ENCODE measurements at regions not wholly inside any gene's neighbourhood (a gene's known extent, or its start where the extent isn't known, plus 50 kb on each side); places are given as distances from the start of the nearest gene placed in this dataset.
A peak's percentile ranks its signal among the peaks of the same experiment; 100 is the strongest.

DNA sequence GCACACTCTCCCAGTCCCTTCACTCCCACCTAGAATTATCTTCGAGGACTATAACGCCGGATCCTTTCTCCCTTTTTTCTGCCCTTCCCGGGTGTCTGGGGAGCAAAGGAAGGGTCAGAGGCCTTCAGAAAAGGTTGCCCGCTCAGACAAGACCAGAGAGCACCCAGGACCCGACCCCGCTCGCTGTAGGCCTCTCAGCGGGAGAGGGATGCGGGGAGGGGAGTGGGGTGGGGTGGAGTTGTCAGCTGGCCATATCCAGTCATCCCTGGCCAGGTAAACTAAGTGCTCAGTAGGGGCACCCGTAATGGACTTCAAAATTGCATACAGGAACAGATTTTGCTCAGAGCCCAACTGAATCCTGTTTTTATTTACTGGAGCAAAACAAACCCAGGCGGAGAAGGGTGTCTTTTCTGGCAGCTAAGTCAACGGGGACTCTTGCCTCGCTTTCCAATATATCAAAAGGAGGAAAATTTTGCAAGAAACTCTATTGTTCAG lies 65.0 kb downstream of the NOL4 start:
- in situ Hi-C loops (cut with HindIII; ENCODE audit: low pct_ligation_motif_present, low pct_unique_long_range_greater_than_20kb, low sequenced_read_pairs): no loop called here
- no peak for DNase-seq

GRCh38 chr18:34158881-34159690 lies 65.6 kb downstream of the NOL4 start:
- in situ Hi-C loops (cut with HindIII; ENCODE audit: low pct_ligation_motif_present, low pct_unique_long_range_greater_than_20kb, low sequenced_read_pairs): no loop called here
- DNase-seq: no peak

GRCh38 chr18:34153711-34154110 lies 71.0 kb downstream of the NOL4 start:
- DNase-seq: peak; percentile 15
- in situ Hi-C loops (cut with HindIII; ENCODE audit: low pct_ligation_motif_present, low pct_unique_long_range_greater_than_20kb, low sequenced_read_pairs): no loop called here

DNA sequence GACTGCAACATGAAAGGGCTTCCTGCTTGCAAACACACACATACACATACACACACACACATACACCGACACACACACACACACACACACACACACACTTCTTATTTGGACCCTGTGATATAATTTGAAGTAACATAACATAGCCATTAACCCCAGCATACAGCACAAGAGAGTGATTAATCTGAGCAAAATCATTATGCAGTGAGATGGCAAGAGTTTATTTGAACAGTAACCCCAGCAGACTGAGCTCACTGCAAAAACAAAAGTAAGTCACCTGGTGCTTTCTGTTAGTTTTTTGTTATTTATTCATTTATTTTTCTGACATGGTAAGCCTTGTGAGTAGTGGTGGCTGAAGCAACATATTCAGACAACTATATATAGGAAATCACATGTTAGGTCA lies 93.7 kb downstream of the NOL4 start:
- no peak for DNase-seq
- in situ Hi-C loops (cut with HindIII; ENCODE audit: low pct_ligation_motif_present, low pct_unique_long_range_greater_than_20kb, low sequenced_read_pairs): no loop called here

DNA sequence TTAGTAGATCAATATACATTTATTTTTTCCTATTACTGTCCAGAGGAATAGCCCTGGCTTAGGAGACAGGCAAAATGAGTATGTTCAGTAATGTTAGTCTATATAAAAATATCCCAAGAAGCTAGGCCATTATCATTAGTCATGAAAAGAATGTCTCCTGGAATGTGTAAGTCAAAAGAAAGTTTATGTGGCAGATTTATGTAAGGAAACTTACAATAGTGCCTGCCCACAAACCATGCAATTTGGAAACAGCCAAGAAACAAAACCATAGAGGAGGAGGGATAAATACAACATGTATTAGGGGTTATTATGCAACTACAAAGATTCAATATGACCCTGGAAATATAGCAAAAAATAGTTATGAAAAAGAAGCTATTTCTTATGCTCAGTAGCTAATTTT lies 96.3 kb downstream of the NOL4 start:
- in situ Hi-C loops (cut with HindIII; ENCODE audit: low pct_ligation_motif_present, low pct_unique_long_range_greater_than_20kb, low sequenced_read_pairs): no loop called here

DNA sequence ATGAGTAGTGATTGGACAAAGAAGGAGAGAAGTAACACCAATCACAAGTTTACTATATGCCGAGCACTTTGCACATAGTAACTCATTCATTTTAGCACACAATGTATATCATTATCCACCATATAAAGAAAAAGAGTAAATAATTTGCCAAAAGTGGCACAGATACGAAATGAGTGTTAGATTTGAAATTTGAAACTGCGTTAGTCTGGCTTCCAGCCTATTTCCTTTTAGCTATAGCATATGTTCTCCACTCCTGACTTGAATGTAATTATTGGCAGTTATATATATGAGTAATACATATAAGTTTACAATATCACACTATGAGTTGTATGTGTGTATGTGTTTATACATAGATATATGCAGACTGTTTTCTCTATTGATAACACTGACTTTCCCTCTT lies 98.6 kb downstream of the NOL4 start:
- DNase-seq: no peak
- in situ Hi-C loops (cut with HindIII; ENCODE audit: low pct_ligation_motif_present, low pct_unique_long_range_greater_than_20kb, low sequenced_read_pairs): no loop called here

More for the DNA sequence above, 96.3 kb downstream of the NOL4 start:
- no peak for DNase-seq

- in situ Hi-C loops (cut with HindIII; ENCODE audit: low pct_ligation_motif_present, low pct_unique_long_range_greater_than_20kb, low sequenced_read_pairs): no loop called here
These were observed 101.9 kb downstream of the NOL4 start for GRCh38 chr18:34122724-34123334.

GRCh38 chr18:34121200-34121721 lies 103.5 kb downstream of the NOL4 start:
- in situ Hi-C loops (cut with HindIII; ENCODE audit: low pct_ligation_motif_present, low pct_unique_long_range_greater_than_20kb, low sequenced_read_pairs): no loop called here
- peak; percentile 69 for DNase-seq

More at GRCh38 chr18:34122724-34123334, 101.9 kb downstream of the NOL4 start:
- peak; percentile 70 for DNase-seq

GRCh38 chr18:34120294-34120693 lies 104.4 kb downstream of the NOL4 start:
- in situ Hi-C loops (cut with HindIII; ENCODE audit: low pct_ligation_motif_present, low pct_unique_long_range_greater_than_20kb, low sequenced_read_pairs): no loop called here

GRCh38 chr18:34117319-34117718 lies 107.4 kb downstream of the NOL4 start:
- in situ Hi-C loops (cut with HindIII; ENCODE audit: low pct_ligation_motif_present, low pct_unique_long_range_greater_than_20kb, low sequenced_read_pairs): no loop called here
- no peak for DNase-seq

More at GRCh38 chr18:34120294-34120693, 104.4 kb downstream of the NOL4 start:
- no peak for DNase-seq

GRCh38 chr18:34115409-34116081 lies 109.2 kb downstream of the NOL4 start:
- in situ Hi-C loops (cut with HindIII; ENCODE audit: low pct_ligation_motif_present, low pct_unique_long_range_greater_than_20kb, low sequenced_read_pairs): no loop called here

DNA sequence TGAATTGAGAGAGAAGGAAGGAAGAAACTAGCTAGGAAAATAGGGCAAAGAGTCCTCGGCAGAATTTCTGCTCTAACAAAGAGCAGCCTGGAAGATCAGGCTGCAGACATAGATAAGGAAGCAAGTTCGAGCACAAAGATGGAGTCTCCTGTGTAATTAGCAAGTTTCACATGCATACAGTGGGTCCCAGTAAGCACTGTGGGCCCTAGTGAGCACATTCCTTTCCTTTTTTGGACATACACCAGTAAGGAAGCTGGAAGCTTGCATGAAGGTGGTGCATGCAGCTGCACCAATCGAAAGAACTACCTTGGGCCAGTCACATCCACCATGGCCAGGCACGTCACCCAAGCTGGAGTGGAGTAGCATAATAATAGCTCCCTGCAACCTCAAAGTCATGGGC lies 109.7 kb downstream of the NOL4 start:
- in situ Hi-C loops (cut with HindIII; ENCODE audit: low pct_ligation_motif_present, low pct_unique_long_range_greater_than_20kb, low sequenced_read_pairs): no loop called here
- DNase-seq: no peak

More at GRCh38 chr18:34115409-34116081, 109.2 kb downstream of the NOL4 start:
- DNase-seq: no peak

DNA sequence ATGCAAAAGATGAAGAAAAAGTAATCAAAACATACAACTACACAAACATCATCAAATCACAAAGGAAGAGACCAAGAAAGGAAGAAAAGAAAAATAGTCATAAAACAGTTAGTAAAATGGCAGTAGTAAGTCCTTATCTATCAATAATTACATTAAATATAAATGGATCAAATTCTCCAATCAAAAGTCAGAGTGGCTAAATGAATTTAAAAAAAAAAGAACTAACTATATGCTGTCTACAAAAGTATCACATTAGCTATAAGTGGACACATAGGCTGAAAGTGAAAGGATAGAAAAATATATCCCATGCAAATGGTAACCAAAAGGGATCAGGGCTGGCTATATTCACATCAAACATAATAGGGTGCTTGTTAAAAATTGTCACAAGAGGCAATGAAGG lies 116.5 kb downstream of the NOL4 start:
- in situ Hi-C loops (cut with HindIII; ENCODE audit: low pct_ligation_motif_present, low pct_unique_long_range_greater_than_20kb, low sequenced_read_pairs): no loop called here
- DNase-seq: no peak

DNA sequence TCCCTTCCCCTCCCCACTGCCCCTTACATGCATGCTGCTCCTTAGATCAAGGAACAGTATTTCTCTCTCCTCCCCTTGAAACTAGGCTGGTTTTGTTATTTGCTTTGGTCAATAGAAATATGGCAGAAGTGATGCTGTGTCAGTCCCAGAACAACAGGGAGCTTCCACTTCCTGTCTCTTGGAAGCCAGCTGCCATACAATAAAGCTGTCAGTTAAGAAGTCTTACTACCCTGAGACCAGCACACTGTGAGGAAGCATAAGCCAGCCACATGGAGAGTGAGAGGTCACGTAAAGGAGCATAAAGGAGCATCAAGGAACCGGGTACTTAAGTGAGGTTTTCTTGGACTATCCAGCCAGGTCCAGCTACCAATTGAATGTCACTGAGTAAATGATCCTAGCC lies 126.6 kb downstream of the NOL4 start:
- no peak for DNase-seq
- in situ Hi-C loops (cut with HindIII; ENCODE audit: low pct_ligation_motif_present, low pct_unique_long_range_greater_than_20kb, low sequenced_read_pairs): no loop called here

DNA sequence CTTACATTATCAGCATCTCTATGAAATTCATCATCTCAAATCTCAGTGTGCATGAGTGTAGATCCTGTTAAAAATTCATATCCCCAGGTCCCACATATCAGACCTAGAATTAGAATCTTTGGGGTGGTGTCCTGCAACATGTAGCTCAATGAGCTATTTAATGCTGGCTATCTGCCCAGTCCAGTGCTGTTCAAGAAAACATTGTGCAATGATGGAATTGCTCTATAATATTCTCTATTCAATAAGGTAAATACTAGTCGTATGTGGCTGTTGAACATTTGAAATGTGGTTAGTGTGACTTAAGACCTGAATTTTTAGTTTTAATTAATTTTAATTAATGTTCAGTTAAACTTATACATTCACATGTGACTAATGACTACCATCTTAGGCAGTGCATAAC lies 127.4 kb downstream of the NOL4 start:
- in situ Hi-C loops (cut with HindIII; ENCODE audit: low pct_ligation_motif_present, low pct_unique_long_range_greater_than_20kb, low sequenced_read_pairs): no loop called here
- no peak for DNase-seq

- in situ Hi-C loops (cut with HindIII; ENCODE audit: low pct_ligation_motif_present, low pct_unique_long_range_greater_than_20kb, low sequenced_read_pairs): no loop called here
- DNase-seq: no peak
These were observed 130.6 kb downstream of the NOL4 start for GRCh38 chr18:34094148-34094547.

GRCh38 chr18:34092796-34093195 lies 131.9 kb downstream of the NOL4 start:
- in situ Hi-C loops (cut with HindIII; ENCODE audit: low pct_ligation_motif_present, low pct_unique_long_range_greater_than_20kb, low sequenced_read_pairs): no loop called here
- DNase-seq: no peak

GRCh38 chr18:34086370-34086769 lies 138.3 kb downstream of the NOL4 start:
- in situ Hi-C loops (cut with HindIII; ENCODE audit: low pct_ligation_motif_present, low pct_unique_long_range_greater_than_20kb, low sequenced_read_pairs): no loop called here
- no peak for DNase-seq

DNA sequence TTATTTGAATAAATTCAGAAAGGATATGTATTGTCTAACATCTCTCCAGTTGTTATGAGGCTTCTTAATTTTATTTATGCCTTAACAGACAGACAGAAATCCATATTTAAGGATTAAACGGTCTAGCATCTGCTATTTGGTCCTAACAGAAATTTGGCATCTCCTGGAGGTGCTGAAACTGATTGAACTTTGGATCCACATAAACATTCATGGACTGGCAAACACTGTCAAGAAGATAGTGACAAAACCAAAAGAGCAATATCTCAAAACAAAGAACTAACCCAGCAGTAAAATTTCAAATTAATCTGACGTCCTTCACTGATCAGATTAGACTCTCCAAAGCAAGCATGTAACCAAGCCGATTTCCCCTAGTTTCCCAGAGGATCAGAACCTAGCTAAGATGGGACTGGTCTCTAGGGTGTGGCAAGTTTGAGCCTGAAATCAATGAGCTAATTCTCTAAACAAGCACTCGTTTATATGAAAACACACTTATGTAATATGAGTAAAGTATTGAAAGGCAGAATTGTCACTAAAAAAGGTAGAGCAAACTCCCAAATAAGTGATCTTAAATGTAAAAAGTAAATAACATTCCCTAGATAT lies 139.5 kb downstream of the NOL4 start:
- in situ Hi-C loops (cut with HindIII; ENCODE audit: low pct_ligation_motif_present, low pct_unique_long_range_greater_than_20kb, low sequenced_read_pairs): no loop called here
- DNase-seq: no peak

All from ACHN (cell line).